LNCaP clone FGC (cell line): ENCODE measurements at regions not wholly inside any gene's neighbourhood (a gene's known extent, or its start where the extent isn't known, plus 50 kb on each side); places are given as distances from the start of the nearest gene placed in this dataset.
A peak's percentile ranks its signal among the peaks of the same experiment; 100 is the strongest.

Experiments used
- DNase-seq: peaks from one replicate; pipeline ENCODE4 v3.0.0-alpha.2; 2011; ENCODE audit warnings: low read depth
- H3K4me3 ChIP-seq: 2 replicates; pipeline ENCODE4 v1.5.1; 2011; ENCODE audit warnings: mild to moderate bottlenecking, low read depth, low read length, control low read depth
- CTCF ChIP-seq: IDR thresholded peaks from 2 replicates; pipeline ENCODE4 v1.5.1; 2012; ENCODE audit warnings: mild to moderate bottlenecking; ENCODE audit not compliant: control insufficient read depth, insufficient read depth; ENCODE audit errors: extremely low read depth

GRCh38 chr10:30784897-30785605 is 155.5 kb upstream of the LYZL2 start:
- H3K4me3 ChIP-seq = no peak overlapping the region
- DNase-seq = no peak
- no peak for TF ChIP-seq CTCF

- no peak for DNase-seq
- H3K4me3 ChIP-seq = no peak overlapping the region
These were observed 155.0 kb upstream of the LYZL2 start for GRCh38 chr10:30784524-30784896.

GRCh38 chr10:30783939-30784501 is 154.5 kb upstream of the LYZL2 start:
- peak; percentile 92 for TF ChIP-seq CTCF
- DNase-seq = no peak
- no peak overlapping the region for H3K4me3 ChIP-seq

More at GRCh38 chr10:30784524-30784896, 155.0 kb upstream of the LYZL2 start:
- TF ChIP-seq CTCF = no peak

- no peak overlapping the region for H3K4me3 ChIP-seq
- TF ChIP-seq CTCF = no peak
- DNase-seq = no peak
These were observed 153.2 kb upstream of the LYZL2 start for GRCh38 chr10:30782537-30783461.

- TF ChIP-seq CTCF = no peak
- no peak overlapping the region for H3K4me3 ChIP-seq
- no peak for DNase-seq
These were observed 152.6 kb upstream of the LYZL2 start for GRCh38 chr10:30782157-30782536.

- TF ChIP-seq CTCF = no peak
- DNase-seq = no peak
- H3K4me3 ChIP-seq = no peak overlapping the region
These were observed 152.1 kb upstream of the LYZL2 start for GRCh38 chr10:30781670-30782121.
